ENCODE measurements at regions not wholly inside any gene's neighbourhood (a gene's known extent, or its start where the extent isn't known, plus 50 kb on each side); places are given as distances from the start of the nearest gene placed in this dataset.

GRCh38 chr2:225097035-225097434, 54.8 kb upstream of the DOCK10 start:
- no peak for TF ChIP-seq CTCF (IDR thresholded peaks at IDR 0.05)
- no peak for ATAC-seq (ENCODE audit: insufficient number of reproducible peaks, low FRiP score, low read depth)

More at GRCh38 chr2:225097035-225097434, 54.8 kb upstream of the DOCK10 start:
- no peak for DNase-seq (ENCODE audit: low spot score)
- Histone ChIP-seq H3K9me3 (no peaks in the 10 kb centered on the region), H3K27me3 (replicated peaks; ENCODE audit: insufficient read depth) (no peaks in the 10 kb centered on the region), H3K27ac (no peak overlapping the region), H3K36me3 (no peaks in the 10 kb centered on the region), H3K4me1 (ENCODE audit: control insufficient read depth in 1 of 2, low read depth in 2 of 2) (peaks cover 7 to 8% of the 10 kb centered on the region in 2 donors), H3K4me3 (no peak overlapping the region)
